ELR (cell line): ENCODE measurements at regions not wholly inside any gene's neighbourhood (a gene's known extent, or its start where the extent isn't known, plus 50 kb on each side); places are given as distances from the start of the nearest gene placed in this dataset.

Experiments
- DNase-seq: peaks from one replicate; pipeline ENCODE4 v3.0.0-alpha.2; 2015; ENCODE audit warnings: low read depth

DNA sequence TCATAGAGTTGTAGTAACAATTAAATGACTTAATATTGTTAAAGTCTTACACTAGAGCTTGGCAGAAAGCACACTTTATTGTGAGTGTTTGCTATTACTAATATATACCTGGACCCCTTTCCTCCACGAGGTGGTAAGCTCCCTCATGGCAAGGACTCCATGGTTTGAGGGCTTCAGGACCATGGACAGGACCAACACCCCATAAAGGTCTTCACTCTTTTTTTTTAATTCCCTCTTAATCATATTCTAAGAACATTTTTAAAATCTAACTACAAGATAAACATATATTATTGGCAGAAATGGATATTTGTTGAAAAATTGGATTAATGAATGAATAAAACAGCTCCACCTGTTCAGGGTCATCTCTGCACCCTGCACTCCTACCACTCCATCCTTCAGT lies 154.5 kb downstream of the CBLN1 start:
- DNase-seq, result no peak

DNA sequence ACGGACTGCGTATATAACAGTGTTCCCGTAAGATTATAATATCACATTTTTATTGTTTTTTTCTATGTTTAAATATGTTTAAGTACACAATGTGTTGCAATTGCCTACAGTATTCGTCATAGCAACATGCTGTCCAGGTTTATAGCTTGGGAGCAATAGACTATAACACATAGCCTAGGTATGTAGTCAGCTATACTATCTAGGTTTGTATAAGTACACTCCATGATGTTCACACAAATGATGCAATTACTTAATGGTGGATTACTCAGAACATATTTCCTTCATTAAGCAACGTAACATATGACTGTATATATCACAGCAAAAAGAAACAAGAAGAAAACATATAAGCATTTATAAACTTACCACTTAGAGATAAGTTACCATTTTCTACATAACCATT lies 160.0 kb downstream of the CBLN1 start:
- DNase-seq, result no peak

DNA sequence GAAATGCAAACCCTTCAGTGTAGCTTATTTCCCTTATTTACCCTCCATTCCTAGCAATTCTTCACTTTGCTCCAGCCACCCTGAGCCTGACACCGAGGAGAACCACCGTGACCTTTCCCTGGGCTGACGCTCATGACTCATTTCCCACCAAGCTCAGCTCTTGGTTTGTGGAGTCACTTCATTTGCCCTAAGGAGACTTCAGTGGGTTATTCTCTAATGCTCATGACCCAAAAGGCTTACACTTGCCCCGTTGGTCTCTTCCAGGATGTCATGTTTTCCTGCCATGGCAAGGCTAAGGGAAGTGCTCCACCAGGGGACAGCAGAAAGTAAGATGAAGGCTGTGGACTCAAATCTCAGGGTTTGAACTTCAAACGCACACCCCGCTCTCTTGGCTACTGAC lies 161.0 kb downstream of the CBLN1 start:
- no peak for DNase-seq

DNA sequence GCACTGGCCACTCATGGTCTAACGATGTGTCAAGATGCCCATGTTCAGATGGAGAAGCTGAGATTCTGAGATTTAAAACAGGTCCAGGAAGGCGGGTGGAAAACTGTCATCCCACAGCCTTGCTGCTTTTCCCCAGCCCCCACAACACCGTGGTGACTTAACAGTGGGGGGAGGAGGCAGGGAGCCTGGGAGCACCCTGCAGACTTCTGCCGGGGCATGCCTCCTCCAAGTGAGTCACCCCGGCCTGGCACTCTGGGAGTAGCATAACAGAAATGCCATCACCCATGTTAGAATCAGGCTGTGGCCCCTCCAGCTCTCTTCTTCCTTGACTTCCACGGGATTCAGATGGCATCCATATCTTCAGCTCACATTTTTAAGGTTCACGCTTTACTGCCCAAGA lies 164.8 kb downstream of the CBLN1 start:
- no peak for DNase-seq

DNA sequence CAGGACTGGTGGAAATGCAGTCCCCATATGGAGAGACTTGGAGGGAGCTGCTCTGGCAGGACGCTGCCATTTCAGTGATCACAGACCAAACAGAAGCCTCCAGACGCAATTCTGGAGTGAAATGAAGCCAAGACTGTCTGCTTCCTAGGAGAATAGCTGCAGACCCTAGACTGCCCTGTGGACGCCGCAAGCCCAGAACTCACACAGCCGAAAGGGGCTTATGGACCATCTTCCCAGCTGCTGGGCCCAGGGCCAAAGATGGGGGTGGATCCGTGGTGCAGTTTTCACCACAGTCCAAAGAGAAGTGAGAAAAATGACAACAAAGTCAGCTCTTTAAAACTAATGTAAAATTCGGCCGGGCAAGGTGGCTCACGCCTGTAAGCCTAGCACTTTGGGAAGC lies 165.7 kb downstream of the CBLN1 start:
- DNase-seq, result no peak

DNA sequence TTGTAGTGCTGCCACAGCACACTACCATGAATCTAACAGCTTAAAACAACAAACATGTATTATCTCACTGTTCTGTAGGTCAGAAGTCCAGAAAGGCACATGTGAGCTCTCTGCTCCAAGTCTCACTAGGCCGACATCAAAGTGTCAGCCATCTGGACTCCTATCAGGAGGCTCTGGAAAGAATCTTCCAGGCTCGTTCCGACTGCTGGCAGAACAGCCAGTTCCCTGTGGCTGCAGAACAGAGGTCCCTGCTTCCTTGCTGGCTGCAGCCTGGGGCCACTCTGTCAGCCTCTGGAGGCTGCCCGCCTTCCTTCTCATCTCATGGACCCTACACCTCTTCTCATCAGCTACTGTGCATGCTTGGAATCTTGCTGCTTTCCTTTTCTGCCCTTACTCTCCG lies 168.9 kb downstream of the CBLN1 start:
- no peak for DNase-seq

DNA sequence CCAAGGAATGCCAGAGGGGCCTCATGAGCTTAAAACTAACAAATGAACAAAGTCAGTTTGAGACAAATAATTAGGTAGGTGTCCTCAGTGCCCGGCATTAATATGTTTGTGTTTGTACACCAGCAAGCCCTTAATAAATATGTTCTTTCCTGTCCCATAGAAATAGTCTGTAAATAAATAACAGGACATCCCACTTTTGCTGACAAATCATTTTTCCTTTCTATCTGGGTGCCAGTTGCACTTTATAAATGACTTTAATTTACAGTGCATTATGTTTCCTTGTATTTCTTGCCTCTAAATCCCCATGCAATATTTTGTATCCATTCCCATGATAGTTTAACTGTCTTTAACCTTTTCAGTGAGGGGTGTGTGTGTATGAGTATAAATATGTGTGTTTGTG lies 170.3 kb downstream of the CBLN1 start:
- DNase-seq, result no peak

DNA sequence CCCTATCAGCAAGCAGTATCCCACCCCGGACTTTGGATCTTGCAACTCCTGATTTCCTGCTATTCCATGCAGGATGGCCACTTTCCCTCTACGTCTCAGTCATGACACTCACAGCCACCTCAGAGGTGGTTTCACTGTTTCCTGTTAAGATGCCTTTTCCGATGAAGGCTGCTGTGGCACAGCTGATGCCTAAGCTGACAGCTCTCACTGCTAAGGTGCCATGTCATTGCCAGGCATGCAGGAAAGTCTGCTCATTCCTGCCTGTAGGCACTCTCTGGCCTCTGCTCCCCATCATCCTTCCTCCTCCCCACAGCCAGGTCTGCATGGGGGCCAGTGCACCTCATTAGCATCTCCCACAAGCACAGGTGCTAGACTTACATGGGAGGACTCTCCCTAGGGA lies 173.0 kb downstream of the CBLN1 start:
- no peak for DNase-seq

DNA sequence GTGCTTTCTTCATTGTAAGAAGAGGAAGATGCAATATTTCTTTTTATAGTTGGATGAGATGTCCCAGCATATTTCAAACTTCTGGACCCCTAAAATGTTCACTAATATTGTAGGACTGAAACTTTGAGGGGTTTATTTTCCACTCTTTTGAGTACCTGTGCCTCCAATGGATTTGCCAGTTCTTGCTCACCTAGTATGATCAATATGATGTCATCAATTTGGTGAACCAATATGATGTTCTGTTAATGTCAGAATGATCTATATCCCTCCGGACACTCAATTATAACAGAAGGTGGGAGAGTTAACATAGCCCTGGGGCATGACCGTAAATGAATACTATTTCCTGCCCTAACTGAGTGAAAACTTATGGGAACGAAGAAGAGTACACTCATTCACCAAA lies 178.3 kb downstream of the CBLN1 start:
- DNase-seq, result no peak

DNA sequence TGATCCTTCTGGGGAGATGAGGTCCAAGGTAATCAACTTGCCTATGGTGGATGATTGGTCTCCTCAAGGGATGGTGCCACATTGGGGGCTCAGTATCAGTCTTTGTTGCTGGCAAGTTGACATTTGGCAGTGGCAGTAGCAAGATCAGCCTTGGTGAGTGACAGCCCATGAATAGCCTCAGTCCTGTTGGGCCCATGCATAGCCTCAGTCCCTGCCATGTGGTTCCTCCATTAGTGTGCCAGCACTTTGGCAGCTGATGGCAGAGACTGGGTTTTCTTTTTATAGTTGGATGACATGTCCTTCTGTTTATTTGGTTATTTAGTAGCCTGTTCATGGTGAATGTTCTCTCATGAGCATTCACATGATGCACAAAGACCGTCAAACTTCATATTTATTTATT lies 179.6 kb downstream of the CBLN1 start:
- DNase-seq, result no peak

DNA sequence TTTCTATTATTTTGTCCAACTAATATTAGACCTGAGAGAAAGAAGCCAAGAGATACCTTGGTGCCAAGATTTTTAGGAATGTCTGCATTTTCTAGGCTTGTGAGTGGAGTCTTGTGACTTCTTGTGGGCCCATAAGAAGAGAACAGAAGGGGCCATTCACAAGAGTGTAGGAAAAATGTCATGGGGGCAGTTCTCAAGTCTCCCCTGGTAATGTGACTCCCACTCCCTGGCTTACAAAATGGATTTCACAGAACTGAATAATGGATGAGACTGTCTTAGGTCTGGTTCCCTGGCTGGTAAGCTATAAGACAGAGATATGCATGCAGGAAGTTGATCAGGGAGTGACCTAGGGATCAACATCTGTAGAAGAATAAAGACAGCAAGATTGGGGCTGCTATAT lies 181.3 kb downstream of the CBLN1 start:
- no peak for DNase-seq

DNA sequence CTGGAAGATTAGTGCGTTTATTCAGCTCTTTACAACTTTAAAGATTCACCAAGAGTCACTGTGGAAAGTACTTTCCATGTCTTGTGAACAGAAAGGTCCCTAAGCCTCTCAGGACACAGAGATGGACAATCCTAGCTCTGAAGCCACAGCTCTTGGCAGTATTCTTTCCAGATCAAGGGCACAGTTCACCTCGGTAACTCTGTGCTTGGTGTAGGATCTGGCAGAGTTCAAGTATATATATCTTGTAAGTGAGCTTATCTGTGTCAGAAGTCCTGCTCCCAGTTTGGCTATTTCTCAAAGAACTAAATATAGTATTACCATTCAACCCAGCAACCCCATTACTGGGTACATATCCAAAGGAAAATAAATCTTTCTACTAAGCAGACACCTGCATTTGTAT lies 183.7 kb downstream of the CBLN1 start:
- no peak for DNase-seq

DNA sequence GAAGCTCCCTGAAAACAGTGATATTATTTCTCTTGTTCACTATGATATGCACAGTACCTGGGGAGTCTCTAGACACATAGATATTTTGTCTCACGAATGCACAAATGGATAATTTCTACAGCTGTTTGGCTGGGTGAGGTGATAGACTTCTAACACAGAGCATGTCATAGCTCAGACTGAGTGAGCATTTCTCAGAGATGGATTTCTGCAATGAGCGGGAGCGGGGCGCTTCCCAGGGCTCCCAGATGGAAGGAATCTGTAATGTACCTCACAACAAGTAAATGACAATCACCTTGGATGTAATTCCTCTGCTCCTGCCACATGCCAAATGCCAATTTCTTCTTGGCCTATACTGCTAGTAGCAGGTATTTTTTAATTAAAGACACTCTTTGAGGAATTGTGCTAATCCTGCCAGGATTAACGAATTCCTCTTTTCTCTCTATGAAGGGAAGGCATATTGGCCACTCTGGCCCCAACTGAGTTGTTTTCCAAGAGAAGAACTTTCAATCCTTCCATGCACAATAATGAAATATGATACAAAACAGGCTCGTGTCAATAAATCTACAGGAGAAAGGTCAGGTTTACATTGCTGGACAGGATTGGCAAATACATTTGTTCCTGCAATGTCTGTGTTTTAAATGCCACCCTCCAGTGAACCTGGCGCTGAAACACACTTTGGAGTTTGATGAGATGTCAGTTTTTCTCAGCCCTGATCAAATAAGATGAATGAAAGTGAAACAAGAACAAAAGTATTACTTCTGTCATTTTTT lies 185.3 kb downstream of the CBLN1 start:
- no peak for DNase-seq

DNA sequence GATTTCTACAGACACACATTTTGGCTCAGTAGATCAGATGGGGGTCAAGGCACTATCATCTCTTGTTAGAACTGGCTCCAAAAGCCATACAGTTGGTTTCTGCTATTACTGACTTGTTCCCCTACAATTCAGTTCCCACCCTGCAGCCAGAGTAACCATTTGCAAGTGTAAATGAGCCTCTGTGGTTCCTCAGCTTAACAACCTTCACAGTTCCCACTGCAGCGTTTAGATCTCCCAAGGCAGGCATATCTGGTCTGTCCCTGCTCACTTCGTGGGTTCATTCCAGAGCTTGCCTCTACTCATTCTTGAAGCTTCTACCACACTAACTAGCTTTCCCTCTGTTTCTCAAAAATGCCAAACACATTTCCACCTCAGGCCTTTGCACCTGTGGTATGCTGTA lies 186.1 kb downstream of the CBLN1 start:
- no peak for DNase-seq

DNA sequence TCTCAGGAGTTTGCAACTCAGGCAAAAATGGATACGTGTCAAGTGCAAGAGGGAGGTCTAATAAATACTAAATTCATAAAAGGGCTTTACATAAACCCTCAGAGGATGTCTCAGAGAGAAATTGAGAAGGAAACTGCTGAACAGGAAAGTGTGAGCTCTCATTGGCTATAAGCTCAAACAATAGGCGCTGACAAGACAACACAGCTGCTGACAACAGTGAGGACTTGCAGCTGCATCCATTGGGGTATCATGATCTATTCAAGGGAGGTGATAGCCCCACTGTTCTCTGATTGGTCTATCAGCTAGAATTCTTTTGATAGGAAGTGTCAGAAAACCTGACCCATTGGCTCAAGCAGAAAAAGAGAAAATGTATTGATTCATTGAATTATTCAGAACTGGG lies 187.2 kb downstream of the CBLN1 start:
- no peak for DNase-seq

DNA sequence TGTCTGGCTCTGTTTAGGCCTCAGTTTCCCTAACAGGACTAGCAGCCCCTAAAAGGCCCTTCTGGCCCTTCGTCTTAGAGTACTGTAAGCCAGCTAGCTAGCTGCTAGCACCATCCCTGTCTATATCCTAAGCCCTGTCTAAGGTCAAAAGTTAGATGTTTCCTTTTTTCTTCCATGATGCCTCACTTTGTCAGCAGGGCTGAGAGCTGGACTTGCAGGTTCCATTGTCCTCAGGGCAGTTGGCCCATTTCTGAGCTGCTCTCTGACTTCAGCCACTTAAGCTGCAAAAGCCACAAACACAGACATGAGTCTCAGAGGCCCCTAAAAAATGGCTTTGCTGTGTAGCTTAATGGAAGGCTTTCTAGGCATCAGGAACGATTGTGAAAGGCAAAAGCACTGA lies 187.7 kb downstream of the CBLN1 start:
- DNase-seq, result no peak

DNA sequence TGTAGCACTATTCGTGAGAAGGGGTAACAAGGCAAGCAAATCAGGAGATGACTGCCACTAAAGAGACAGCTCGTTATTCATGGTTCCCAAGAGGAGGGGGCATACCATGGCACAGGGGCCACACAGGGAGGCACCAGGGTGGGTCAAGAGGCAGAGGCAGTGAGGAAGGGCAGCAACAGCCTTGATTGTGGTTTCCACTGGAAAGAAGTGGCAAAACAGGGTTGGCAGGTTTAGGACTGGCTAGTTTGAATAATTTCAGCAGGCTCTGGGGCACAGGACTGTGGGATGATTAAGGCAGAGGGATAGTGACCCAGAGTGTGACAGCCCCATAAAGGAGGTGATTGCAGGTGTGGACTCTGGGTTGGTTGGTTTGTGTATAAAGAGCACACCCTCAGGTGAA lies 188.9 kb downstream of the CBLN1 start:
- DNase-seq, result no peak

DNA sequence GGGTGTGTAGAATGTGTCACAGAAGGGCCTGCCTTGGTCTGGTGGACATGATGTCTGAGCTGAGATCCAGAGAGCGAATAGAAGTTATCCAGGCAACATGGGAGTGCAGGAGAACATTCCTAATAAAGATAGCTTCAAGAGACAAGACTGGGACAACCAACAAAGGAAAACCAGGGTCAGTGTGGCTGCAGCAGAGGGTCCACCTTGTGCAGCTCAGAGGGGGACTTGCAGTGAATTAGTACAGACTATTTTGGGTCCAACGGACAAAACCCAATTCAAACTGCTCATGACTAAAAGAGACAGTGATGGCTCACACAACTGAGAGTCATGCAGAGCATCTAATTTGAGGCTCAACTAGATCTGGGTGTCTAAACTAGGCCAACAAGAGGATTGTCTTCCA lies 192.1 kb downstream of the CBLN1 start:
- no peak for DNase-seq

DNA sequence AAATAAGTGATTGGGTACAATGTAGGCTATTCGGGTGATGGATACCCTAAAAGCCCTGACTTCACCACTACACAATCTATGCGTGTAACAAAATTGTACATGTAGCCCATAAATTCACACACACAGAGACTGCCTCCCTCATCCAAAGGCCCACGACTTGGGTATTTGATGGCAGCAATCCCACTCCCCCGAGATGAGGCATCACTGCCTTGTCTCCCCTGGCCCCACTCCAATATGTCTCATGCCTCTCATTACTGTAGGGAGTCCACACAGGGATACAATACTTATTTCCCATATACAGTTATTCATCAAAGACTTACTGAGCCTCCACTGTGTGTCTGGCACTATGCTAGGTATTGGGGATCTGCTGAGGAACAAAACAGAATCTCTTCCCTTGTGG lies 192.6 kb downstream of the CBLN1 start:
- no peak for DNase-seq

DNA sequence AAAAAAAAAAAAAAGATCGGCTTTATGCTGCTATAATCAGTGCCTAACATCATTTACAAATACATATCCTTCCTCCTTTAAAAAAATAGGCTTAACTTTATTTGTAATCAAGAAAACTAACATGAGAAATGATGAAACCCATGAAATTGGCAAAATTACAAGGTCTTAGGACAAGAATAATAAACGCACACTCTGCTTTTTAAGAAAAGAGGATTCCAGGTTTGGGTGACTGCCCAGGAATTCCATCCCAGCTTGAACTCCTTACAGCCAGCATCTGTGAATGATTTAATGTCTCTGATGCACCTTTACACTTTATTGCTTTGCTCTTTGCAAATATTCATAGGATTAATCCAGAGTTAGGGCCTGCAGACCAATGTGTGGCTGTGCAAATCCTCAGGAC lies 196.0 kb downstream of the CBLN1 start:
- DNase-seq, result no peak

DNA sequence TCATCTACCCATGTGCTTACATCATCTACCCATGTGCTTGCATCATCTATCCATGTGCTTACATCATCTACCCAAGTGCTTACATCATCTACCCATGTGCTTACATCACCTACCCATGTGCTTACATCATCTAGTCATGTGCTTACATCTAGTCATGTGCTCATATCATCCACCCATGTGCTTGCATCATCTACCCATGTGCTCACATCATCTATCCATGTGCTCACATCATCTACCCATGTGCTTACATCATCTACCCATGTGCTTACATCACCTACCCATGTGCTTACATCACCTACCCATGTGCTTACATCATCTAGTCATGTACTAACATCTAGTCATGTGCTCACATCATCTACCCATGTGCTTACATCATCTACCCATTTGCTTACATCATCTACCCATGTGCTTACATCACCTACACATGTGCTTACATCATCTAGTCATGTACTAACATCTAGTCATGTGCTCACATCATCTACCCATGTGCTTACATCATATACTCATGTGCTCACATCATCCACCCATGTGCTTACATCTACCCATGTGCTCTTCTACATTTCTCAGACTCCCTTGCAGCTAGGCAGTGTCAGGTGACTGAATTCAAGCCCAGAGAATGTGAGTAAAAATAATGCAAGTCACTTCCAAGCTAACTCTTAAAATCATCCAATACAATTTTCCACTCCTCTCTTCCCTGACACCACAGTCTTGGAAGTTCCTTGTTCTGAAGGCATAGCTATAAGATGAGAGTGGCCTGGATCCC lies 196.8 kb downstream of the CBLN1 start:
- no peak for DNase-seq

DNA sequence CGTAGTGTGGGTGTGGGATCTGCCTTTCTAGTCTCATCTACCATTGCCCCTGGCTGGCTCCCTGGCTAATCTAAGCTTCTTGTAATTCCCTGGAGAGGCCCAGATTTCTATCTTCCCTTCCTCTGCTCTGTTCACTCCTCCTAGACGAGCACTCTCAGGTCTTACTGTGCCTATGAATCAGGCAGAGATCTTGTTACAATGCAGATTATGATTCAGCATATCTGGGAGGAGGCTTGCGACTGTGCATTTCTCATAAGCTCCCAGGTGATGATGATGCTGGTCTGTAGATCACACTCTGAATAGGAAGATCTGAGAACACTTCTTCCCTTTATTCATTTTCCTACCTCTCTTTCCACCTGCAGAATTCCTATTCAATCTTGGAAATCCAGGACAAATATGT lies 200.1 kb downstream of the CBLN1 start:
- no peak for DNase-seq

DNA sequence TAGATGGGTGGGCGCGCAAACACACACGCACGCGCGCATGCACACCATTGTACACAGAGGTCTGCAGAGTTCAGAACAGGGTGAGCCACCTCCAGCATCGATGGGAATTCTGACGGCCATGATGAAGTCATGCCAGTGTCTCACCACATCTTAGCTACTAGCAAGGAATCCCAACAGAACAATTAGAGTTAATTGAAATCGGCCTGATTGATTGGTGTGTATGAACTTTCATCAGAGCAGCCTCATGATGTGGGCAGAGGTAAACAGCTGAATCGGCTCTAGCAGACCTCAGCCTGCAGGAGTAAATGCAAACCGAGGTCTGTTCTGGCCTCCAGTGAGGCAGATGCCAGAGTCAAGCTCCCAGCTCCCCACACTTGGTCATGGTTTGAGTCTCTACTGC lies 200.6 kb downstream of the CBLN1 start:
- no peak for DNase-seq

DNA sequence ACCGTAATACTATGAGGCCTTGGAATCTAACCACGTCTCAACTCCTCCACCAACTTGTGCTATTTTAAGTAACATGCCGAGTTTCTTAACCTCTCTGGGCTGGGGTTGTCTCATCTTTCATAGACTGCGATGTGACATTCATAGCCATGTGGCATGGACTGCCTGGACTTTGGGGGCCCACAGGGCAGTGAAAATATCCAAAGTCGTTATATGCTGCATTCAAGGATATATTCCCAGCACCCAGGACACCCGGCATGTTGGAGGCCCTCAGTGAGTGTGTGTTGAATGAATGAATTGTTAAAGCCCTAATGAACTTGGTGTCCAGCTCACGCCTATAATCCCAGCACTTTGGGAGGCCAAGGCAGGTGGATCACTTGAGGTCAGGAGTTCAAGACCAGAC lies 203.1 kb downstream of the CBLN1 start:
- no peak for DNase-seq
